ENCODE measurements at regions not wholly inside any gene's neighbourhood (a gene's known extent, or its start where the extent isn't known, plus 50 kb on each side); places are given as distances from the start of the nearest gene placed in this dataset.

GRCh38 chr1:193680924-193681316, 494.5 kb upstream of the B3GALT2 start:
- no peak for DNase-seq (ENCODE audit: extremely low read depth, low read depth)
- TF ChIP-seq CTCF (IDR thresholded peaks at IDR 0.05; ENCODE audit: low read depth, low read length), result no peak

- DNase-seq (ENCODE audit: extremely low read depth, low read depth), result no peak
- no peak for TF ChIP-seq CTCF (IDR thresholded peaks at IDR 0.05; ENCODE audit: low read depth, low read length)
Measured at GRCh38 chr1:193680247-193680923, 494.0 kb upstream of the B3GALT2 start.

- no peak for TF ChIP-seq CTCF (IDR thresholded peaks at IDR 0.05; ENCODE audit: low read depth, low read length)
- DNase-seq (ENCODE audit: extremely low read depth, low read depth), result no peak
Measured at GRCh38 chr1:193677874-193678273, 491.5 kb upstream of the B3GALT2 start.

GRCh38 chr1:193676996-193677549, 490.7 kb upstream of the B3GALT2 start:
- TF ChIP-seq CTCF (IDR thresholded peaks at IDR 0.05; ENCODE audit: low read depth, low read length), result no peak
- no peak for DNase-seq (ENCODE audit: extremely low read depth, low read depth)

- DNase-seq (ENCODE audit: extremely low read depth, low read depth), result no peak
- TF ChIP-seq CTCF (IDR thresholded peaks at IDR 0.05; ENCODE audit: low read depth, low read length), result no peak
Measured at GRCh38 chr1:193674292-193674944, 488.0 kb upstream of the B3GALT2 start.

GRCh38 chr1:193666485-193667083, 480.2 kb upstream of the B3GALT2 start:
- no peak for DNase-seq (ENCODE audit: extremely low read depth, low read depth)
- no peak for TF ChIP-seq CTCF (IDR thresholded peaks at IDR 0.05; ENCODE audit: low read depth, low read length)

GRCh38 chr1:193663965-193664364, 477.6 kb upstream of the B3GALT2 start:
- TF ChIP-seq CTCF (IDR thresholded peaks at IDR 0.05; ENCODE audit: low read depth, low read length), result no peak
- DNase-seq (ENCODE audit: extremely low read depth, low read depth), result no peak
